ENCODE measurements at regions not wholly inside any gene's neighbourhood (a gene's known extent, or its start where the extent isn't known, plus 50 kb on each side); places are given as distances from the start of the nearest gene placed in this dataset.
A peak's percentile ranks its signal among the peaks of the same experiment; 100 is the strongest.

DNA sequence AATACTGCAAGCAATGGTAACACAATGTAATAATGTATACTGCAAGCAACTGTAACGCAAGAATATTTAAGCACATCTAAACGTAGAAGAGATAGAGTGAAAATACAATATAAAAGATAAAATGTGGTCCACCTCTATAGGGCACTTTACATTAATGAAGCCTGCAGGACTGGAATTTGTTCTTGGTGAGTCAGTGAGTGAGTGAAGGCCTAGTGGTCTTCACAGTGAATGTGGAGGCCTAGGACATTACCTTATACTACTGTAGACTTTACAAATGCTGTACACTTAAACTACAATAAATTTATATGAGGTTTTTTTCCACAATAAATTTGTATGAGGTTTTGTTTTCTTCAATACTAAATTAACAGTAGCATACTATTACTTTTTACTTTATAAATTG is 287.4 kb upstream of the SNX7 start:
- DNase-seq, result no peak

DNA sequence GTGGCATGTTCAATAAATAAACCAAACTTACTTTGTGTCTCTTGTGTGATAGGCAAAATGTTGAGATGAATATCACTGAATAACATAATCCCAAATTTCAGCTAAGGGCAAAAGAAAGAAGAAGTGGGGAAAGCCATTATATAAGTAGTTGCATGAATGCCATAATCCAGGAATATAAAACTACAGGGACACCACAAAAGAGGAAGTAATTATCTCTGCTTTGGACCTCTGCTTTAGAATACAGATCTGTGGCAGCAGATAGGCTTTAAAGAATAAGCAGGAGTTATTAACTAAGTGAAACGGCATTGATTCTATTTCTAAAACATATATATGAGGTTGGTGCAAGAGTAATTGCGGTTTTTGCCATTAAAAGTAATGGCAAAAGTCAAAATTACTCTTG is 288.5 kb upstream of the SNX7 start:
- no peak for DNase-seq

DNA sequence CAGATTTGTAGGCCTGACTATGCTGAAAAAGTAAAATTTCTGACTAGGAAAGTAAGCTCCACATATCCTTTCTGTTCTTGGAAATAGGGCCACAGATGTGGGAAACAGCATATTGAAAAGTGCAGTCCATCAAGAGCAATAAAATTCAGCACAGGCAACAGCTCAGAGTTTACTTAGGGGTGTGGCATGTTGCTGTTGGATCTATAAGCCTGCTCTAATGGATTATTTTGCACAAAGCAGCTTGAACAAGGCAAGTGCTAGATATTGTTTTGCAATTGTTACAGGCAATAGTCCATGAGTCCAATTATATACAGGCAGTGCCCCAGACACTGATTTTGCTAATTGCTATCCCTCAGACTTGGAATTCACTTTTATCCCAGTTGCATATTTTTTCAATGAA is 289.8 kb upstream of the SNX7 start:
- DNase-seq, result peak; percentile 34

DNA sequence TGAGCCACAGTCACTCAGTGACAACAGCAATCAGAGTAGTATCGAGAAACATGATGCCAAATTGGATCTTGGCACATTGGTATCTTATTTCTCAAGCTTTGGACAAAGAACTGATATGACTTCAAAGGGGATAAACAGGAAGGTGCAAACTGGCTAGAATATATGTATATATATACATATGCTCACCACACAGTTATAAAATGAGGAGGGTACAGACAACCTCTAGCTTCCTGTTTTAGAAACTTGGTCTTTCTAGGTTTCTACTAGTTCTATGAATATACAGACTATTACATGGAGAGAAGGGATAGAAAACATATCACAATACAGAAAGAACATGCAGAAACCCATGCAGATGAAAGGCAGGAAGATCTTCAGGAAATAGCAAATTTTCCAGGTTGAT is 292.1 kb upstream of the SNX7 start:
- DNase-seq, result no peak

DNA sequence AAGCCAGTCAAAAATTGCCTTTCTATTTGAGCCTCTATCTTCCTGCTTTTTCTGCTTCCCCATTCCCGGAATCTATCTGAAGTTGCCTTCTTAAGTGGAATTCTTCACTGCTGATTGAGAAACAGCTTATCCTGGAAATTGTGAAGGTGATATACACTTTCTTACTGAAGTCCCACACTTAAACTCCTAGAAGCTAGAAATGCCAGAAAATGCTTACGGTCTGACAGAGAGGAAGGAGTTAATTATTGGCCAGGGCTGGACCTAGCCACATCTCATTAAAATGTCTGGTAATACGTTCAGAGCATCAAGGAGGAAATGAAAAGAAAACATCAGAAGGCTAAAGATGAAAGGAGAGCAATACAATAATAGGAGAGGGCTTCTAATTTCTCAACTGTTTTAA is 292.5 kb upstream of the SNX7 start:
- no peak for DNase-seq

DNA sequence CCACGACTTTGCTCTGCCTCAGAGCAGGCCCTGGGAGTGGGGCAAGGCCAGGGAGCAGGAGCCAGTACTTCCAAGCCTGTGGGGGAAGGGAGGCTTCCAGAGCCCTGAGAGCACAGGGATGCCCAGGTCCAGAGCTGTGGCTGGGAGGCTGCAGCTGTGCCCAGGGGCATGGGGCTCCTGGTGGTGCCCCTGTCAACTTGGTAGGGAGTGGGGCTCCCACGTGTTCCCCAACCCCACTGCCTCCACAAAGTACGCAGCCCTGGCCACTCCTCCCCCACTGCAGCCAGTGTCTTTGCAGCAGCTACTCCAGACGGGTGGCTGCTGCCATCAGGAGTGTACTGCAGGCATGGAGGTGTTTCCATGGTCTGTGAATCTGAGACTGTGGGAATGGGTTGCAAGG is 294.1 kb upstream of the SNX7 start:
- DNase-seq, result no peak

DNA sequence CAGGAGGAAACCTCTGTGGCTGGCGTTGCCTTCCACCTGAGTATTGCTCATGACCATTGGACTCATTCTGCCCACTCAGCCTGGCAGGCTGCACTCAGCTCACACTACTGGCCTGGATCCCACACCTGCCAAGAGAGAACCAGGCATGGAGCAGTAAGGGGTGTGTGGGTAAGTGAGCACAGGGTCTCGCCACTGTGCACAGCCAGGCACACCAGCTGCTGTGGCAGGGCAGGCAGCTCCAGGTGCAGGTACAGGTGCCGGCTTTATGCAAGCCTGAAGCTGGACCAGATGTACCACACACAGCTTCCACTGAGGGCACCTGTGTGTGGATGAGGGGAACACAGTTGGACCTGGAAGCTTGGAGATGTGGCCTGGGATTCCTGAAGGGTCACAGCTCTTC is 295.2 kb upstream of the SNX7 start:
- DNase-seq, result no peak

DNA sequence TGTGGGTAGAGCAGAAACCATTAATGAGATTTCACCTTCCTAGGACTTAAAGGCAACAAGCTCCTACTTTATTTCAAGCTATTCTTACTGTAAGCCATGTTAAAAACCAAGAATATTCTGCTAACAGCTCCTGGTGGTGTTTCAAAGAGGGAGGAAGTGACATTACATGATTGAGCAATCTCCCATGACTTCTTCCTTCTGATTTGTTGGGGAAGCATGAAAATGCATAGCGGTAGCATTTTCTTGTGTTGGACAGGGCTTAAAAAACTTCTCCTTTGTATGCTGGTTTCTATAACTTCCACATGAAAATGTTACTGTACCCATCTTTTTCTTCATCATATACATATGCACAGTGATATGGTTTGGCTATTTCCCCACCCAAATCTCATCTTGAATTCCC is 297.0 kb upstream of the SNX7 start:
- no peak for DNase-seq

DNA sequence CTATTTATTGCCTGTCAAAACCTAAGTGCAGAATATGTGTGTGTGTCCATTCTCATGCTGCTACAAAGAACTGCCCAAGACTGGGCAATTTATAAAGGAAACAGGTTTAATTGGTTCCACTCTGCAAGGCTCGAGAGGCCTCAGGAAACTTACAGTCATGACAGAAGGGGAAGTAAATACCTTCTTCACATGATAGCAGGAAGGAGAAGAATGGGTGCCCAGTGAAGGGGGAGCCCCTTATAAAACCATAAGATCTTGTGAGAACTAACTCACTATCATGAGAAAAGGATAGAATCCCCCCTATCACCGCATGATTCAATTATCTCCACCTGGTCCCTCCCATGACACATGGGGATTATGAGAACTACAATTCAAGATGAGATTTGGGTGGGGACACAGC is 300.7 kb upstream of the SNX7 start:
- DNase-seq, result no peak

DNA sequence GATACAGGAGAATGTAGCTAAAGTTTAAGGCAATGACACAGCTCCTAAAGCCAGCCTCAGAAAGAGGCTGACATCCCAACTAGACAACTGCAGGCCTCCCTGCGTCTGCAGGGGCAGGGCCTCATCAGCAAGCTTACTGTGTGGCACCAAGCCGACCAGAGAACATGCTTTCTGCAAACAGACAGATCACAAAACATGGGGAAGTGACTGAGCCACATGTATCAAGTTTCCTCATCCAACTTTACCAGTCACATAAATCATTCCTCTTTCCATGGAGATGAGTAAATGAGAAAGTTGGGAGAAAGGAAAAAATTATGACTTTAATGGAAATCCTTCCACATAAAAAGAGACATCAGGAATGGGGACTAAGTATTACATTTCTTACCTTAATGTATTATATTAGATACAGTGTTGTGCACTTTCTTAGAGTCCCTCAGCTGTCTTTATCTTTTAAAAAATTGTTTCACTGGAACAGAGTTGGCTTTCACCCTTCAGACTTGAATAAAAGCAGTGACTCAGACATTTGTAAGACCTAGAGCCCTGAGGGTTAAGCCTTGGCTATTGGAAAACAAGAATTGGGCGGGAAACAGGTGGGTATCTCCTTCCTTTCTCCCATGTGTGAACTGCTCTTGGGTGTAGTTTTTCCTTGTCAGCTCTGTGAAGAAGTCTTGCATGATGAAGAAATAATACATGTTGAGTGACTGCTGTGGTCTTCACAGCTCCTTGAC is 305.7 kb upstream of the SNX7 start:
- DNase-seq, result no peak

DNA sequence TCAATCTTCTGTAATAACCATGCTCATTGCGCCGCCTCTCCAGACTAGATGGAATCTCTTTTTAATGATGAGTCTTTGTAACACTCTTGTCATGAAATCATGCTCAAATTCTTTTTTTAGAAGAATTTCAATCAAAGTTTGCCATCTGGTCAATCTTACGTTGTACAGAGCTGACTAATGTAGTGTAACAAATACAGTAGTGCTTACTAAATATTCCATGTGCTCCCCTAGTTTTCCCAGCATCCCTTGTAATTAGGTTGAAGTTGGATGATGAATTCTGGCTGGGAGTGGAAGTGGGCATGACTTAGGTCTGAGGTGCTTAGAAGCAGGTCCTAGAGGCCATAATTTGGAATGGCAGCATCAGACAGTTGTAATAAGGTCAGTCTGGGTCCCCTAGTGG is 309.1 kb upstream of the SNX7 start:
- DNase-seq, result no peak

DNA sequence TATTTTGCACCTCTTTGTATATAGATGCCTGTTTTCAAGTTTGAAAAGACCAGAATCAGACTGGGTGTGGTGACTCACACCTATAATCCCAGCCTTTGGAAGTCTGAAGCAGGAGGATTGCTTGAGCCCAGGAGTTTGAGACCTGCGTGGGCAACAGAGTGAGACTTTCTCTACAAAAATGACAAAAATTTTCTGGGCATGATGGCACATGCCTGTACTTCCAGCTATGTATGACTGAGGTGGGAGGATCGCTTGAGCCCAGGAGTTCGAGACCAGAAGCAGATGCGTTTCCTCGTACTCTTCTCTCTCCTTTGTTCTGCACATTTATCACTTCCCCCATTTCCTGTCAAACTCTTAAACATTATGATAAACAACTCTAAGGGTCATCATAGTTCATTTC is 310.0 kb upstream of the SNX7 start:
- no peak for DNase-seq

DNA sequence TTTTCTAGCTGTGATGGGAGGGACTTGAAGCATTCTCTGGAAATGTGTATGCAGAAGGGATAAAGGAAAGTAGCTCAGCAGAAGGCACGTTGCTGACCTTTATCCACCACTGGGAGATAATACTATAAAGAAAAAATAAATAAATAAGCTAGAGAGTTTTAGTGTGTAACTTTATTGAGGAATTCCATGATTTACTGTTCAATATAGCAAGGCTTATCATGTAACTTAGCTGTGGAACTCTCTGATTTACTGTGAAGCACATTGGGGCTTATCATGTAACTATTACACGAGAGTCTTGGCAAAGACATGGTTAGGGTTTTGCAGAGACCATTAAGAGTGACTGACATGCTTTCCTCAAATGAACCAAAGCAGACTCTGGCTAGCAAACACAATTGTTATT is 316.1 kb upstream of the SNX7 start:
- no peak for DNase-seq

DNA sequence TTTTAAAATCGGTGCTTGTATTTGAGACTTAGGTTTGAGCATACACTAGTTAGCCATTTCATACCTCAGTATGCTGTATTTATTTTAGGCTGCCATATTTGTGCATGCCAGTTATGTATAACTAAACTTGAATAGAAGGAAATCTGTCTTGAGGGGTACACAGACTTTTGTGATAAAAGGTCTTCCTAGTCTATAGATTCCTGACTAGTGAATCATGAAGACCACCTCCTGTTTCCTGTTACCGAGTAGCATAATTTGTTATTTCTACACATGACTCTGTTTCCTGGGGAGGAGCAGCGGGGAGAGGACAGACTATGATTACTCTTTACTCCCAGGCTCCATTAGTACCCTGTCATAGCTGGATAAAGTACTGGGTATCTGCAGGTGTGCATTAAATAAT is 316.8 kb upstream of the SNX7 start:
- DNase-seq, result no peak

DNA sequence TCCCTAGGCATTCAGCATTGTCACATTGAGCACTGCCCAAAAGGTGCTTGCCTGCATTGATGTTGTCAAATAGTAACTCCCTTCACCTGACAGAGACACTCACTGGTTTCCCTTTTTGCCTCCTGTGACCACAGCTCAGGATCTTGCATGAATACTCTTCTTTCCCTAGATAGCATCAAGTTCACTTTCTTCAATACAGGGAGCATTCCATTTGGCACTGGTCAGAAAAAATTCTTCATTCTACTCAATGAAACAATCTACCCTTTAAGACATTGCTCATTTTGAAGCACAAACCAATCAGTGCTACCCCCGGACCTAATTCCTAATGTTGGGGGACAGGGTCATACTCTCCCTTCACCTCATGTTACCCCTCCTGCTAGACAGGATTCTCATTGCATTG is 319.0 kb upstream of the SNX7 start:
- DNase-seq, result no peak

DNA sequence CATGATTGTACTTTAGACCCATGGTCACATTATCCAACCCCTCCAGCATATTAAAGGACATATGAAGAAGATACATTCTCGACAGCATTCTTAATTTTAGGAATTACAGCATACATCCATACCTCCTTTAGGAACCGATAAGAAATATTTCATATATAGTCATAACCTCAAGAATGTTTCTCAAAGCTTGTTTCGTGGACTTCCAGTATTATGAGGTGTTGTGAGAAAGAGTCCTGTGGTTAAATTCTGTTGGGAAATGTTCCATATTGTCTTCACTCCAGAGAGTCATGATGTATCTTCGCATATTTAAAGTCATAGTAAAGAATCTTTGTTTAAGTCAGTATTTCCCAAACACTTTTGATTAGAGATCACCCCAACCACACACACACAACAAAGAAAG is 321.0 kb upstream of the SNX7 start:
- no peak for DNase-seq

DNA sequence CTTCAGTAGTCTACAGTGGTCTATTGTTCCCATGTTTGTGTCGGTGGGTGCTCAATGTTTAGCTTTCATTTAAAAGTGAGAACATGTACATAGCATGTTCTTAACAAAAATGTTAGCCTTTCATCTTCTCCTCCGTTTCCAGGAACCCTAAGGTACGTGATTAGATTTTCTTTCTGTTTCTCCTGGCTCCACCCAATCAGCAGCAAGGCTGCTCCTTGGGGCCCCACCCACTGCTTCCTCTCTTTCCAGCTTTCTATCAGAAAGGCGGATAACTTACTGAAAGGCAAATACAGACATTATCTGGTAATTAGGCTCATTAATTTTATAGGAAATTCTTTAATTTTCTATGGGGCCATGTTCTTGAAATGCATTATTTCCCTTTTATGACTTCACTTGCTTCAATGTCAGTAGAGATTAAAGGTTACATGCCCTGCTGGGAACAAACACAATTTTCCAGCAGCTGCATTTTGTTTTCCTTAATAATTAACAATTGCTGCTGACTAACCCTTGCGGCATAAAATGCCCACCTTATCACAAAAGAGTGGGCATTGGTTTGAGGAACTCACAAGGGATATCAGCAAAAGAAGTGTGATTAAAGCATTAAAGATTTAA is 324.9 kb upstream of the SNX7 start:
- DNase-seq, result no peak

DNA sequence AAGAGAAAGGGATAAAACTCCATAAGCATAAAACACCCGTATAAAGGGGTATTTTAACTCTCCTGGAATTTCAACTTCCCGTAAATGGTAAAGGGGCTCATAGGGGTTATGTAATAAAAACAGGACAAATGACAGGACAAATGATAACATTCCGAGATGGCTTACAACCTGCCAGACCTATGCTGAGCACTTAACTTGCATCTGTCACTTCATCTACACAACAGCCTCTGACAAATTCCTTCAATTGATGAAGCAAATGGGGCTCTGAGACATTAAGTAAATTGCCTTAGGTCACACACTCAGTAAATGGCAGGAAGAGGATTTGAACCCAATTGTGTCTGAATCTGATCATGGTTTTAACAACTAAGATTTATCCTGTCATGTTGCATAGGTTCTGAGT is 327.6 kb upstream of the SNX7 start:
- no peak for DNase-seq

DNA sequence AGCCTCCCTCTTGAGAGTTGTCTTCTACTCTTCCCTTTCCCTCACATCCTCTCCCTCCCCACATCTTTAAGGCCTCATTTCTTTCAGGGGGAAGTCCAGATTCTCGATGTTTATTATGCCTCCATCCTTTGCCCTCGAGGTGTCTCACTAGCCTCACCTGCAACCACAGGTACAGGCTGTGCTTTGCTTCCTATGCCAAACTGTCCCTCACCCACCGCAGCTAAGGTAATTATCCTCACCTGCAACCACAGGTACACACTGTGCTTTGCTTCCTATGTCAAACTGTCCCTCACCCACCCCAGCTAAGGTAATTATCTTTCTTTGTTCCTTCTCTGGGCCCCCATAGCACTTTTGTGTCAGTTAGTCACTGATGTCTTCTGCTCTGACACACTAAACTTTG is 328.1 kb upstream of the SNX7 start:
- no peak for DNase-seq

DNA sequence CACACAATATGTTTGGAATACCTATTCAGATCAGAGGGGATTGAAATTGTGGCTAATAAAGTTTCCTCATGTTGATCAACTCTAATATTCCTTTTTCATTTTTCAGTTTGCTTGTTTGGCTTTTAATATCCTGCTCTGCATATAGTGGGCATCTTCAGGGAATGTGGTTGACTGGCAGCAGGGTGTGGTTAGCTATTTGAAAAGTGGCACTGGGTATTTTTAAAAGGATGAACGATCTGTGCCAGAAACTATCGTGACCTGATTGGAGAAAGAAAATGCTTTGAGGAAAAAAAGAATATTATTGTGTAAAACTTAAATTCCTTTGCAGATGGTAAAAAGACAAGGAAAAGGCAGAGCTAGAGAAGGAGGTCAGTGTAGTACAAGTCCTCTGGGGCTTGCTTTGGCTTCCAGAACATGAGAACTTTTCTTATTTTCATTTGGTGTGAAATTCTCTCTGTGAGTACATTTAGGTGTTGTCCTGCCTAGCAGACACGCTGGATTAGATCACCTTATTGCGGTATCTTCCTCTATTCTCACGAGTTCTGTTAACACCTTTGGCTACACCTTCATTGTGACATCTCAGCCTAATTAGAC is 329.7 kb upstream of the SNX7 start:
- no peak for DNase-seq

DNA sequence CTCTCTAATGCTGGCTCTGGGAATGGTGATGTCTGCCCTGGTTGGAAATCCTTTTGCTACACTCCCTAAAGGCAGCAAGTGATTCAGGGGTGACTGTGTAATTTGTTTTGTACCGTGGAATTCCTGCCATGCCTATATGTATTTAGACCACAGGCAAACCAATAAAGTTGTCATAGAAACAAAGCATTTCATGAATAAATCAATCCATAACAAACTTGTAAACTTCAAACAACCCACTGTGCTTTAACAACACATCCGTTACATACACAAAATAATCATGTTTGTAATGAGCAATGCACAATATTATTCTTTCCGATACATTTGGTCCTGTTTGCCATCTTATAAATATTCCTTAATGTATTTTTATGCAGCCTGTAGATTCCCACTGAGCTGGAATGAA is 330.3 kb upstream of the SNX7 start:
- DNase-seq, result no peak

DNA sequence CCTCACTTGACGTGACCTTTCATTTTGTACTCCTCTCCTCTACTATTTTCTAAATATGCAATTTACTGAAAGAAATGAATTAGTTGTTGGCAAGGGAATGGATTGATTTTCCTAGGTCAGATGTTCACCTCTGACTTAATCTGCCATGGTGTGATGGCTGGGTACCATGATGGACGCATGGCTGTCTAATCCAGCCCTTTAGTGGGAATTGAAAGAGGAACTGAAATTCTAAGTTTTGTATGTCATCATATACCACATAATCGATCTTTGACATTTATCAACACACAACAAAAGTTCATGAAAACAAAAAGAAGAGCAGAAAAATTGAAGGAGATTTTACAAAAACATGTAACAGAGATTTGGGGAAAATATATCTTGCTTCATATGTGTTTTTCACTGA is 331.3 kb upstream of the SNX7 start:
- DNase-seq, result no peak

DNA sequence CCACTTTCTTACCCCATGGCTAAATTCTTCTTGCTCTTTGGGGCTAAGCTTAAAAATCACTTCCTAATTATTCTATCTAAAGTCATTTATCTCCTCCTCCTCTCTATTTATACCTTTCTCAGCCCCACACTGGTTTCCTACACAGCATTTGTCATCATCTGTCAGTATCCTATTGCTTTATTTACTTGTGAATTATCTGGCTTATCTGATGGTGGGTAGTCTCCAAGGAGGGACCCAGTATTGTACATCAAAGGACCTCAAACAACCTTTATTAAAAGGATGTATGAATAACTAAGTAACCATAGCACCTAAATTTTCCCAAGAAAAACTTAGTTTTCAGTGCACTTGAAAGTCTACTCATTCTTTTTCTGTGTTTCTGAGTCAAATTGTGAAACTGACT is 332.7 kb upstream of the SNX7 start:
- no peak for DNase-seq

DNA sequence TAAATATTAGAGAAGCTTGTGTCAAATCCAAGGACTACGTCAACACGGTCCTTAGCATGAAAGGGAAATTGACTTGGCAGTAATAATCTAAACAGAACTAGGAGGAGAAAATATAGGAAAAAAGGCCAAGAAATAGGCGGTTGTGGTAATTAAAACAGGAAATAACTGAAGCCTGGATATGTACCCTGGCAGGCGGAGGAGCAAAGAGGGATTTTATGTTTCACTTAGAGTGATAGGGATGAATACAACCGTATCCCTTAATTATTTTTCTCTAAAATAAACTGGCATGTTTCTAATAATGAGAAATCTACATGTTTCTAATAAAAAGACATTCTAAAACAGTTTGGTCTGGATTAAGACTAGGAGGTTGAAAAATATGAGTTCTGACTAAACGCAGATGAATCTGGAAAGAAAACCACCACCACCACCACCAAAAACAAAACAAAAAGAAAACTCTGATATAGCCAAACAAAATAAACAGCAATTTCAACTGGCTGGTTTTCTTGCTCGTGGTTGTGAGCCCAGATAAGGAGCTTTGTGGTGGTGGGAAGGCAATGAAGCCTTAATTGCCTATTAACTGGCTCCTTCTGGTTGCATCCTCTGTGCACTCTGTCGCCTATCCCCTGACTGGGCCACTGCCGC is 334.2 kb upstream of the SNX7 start:
- no peak for DNase-seq
